SK-N-SH (cell line): ENCODE measurements at regions not wholly inside any gene's neighbourhood (a gene's known extent, or its start where the extent isn't known, plus 50 kb on each side); places are given as distances from the start of the nearest gene placed in this dataset.

ENCODE experiments used
- CTCF ChIA-PET: fragments of 300-600, 350-600 bp; formaldehyde crosslinking; extraction: SDS; loops from one replicate; lab custom pipeline; 2021; lab: Yijun Ruan, JAX
- POLR2A ChIA-PET: fragments of 350-600 bp; sonication (Branson Sonifier 250); formaldehyde crosslinking; extraction: SDS; loops from one replicate; lab custom pipeline; 2020; ENCODE audit warnings: antibody characterized with exemption, inconsistent platforms; lab: Yijun Ruan, JAX
- DNase-seq: peaks from one replicate; pipeline ENCODE4 v3.0.0; 2012
- H2AFZ ChIP-seq: fragments of 200-600 bp; sonication (generic); 2 replicates; pipeline ENCODE4 v1.8.1; 2016; ENCODE audit warnings: antibody characterized with exemption, mild to moderate bottlenecking, low read depth
- H3F3A ChIP-seq: fragments of 200-600 bp; sonication (generic); replicated peaks from 2 replicates; pipeline ENCODE3; 2016; ENCODE audit warnings: antibody characterized with exemption, mild to moderate bottlenecking; ENCODE audit not compliant: insufficient read depth
- H3K27ac ChIP-seq, 2 experiments: fragments of 200-500 bp in 1 of 2; fragments of 200-600 bp in 1 of 2; sonication (Bioruptor generic) in 1 of 2; sonication (generic), shearing (Covaris generic) in 1 of 2; 2 replicates each; pipeline versions ENCODE4 v1.5.1 to v1.6.1; 2014 to 2016; ENCODE audit warnings: low read depth in 2 of 2, inconsistent platforms in 1 of 2, low read length in 1 of 2, mild to moderate bottlenecking in 1 of 2, mixed read lengths in 1 of 2
- H3K27me3 ChIP-seq: fragments of 200-600 bp; sonication (generic), shearing (Covaris generic); 2 replicates; pipeline ENCODE4 v1.6.1; 2016; ENCODE audit warnings: mixed run types; ENCODE audit not compliant: insufficient read depth
- H3K36me3 ChIP-seq, 2 experiments: fragments of 200-500 bp in 1 of 2; fragments of 200-600 bp in 1 of 2; sonication (Bioruptor generic) in 1 of 2; sonication (generic) in 1 of 2; replicated peaks in 1 of 2; 2 replicates each; pipeline versions ENCODE3 to v1.5.1; 2014 to 2016; ENCODE audit warnings: low read length in 1 of 2, mild to moderate bottlenecking in 1 of 2; ENCODE audit not compliant: insufficient read depth in 2 of 2, control insufficient read depth in 1 of 2
- H3K4me1 ChIP-seq, 2 experiments: fragments of 200-500 bp in 1 of 2; fragments of 200-600 bp in 1 of 2; sonication (Bioruptor generic) in 1 of 2; sonication (generic), shearing (Covaris generic) in 1 of 2; 2 replicates each; pipeline versions ENCODE4 v1.5.1 to v1.6.1; 2014 to 2016; ENCODE audit warnings: low read depth in 1 of 2, low read length in 1 of 2, mixed run types in 1 of 2; ENCODE audit not compliant: insufficient read depth in 2 of 2, control insufficient read depth in 1 of 2
- H3K4me2 ChIP-seq: fragments of 200-600 bp; sonication (generic), shearing (Covaris generic); 2 replicates; pipeline ENCODE4 v1.6.1; 2017; ENCODE audit warnings: mixed run types
- H3K4me3 ChIP-seq, 2 experiments: fragments of 200-500 bp in 1 of 2; fragments of 200-600 bp in 1 of 2; sonication (Bioruptor generic) in 1 of 2; sonication (generic), shearing (Covaris generic) in 1 of 2; 2 replicates each; pipeline versions ENCODE4 v1.5.1 to v1.8.1; 2014 to 2016; ENCODE audit warnings: low read depth in 2 of 2, inconsistent platforms in 1 of 2, low read length in 1 of 2, mild to moderate bottlenecking in 1 of 2, mixed read lengths in 1 of 2, moderate library complexity in 1 of 2
- H3K79me2 ChIP-seq: fragments of 200-600 bp; sonication (generic); 2 replicates; pipeline ENCODE4 v1.8.1; 2017; ENCODE audit warnings: mild to moderate bottlenecking; ENCODE audit not compliant: insufficient read depth
- H3K9ac ChIP-seq: fragments of 200-600 bp; sonication (generic); 2 replicates; pipeline ENCODE4 v1.6.1; 2017; ENCODE audit warnings: mixed run types
- H3K9me2 ChIP-seq: fragments of 200-600 bp; sonication (generic); 2 replicates; pipeline ENCODE4 v1.6.1; 2017; ENCODE audit warnings: mixed run types
- H3K9me3 ChIP-seq: fragments of 200-600 bp; sonication (generic); 2 replicates; pipeline ENCODE4 v1.6.1; 2017; ENCODE audit warnings: mixed run types, mild to moderate bottlenecking, moderate library complexity
- H4K20me1 ChIP-seq: fragments of 200-600 bp; sonication (generic); 2 replicates; pipeline ENCODE4 v1.6.1; 2017; ENCODE audit warnings: mild to moderate bottlenecking, mixed run types; ENCODE audit not compliant: insufficient read depth
- CTCF ChIP-seq: fragments of 200-600 bp; sonication (generic); IDR thresholded peaks from 2 replicates; pipeline ENCODE4 v1.6.1; 2017; ENCODE audit warnings: antibody characterized with exemption, mild to moderate bottlenecking, moderate library complexity
- FOSL2 ChIP-seq: IDR thresholded peaks from 2 replicates; pipeline ENCODE4 v1.4.0; 2012; ENCODE audit warnings: low read depth, mild to moderate bottlenecking, moderate library complexity, borderline replicate concordance
- FOXJ3 ChIP-seq: sonication (generic); formaldehyde crosslinking; IDR thresholded peaks from 2 replicates; pipeline ENCODE4 v1.5.1; 2020; ENCODE audit warnings: mild to moderate bottlenecking, missing genetic modification reagents
- FOXM1 ChIP-seq: IDR thresholded peaks from 2 replicates; pipeline ENCODE4 v1.4.0; 2012; ENCODE audit warnings: low read depth, mild to moderate bottlenecking
- GABPA ChIP-seq: IDR thresholded peaks from 2 replicates; pipeline ENCODE4 v1.4.0; 2012; ENCODE audit warnings: low read depth, mild to moderate bottlenecking
- GATA2 ChIP-seq: sonication (generic); formaldehyde crosslinking; IDR thresholded peaks from 2 replicates; pipeline ENCODE4 v1.5.0; 2020; ENCODE audit warnings: mild to moderate bottlenecking, missing genetic modification reagents
- JUND ChIP-seq: IDR thresholded peaks from 2 replicates; pipeline ENCODE4 v1.4.0; 2012
- MXI1 ChIP-seq: IDR thresholded peaks from 2 replicates; pipeline ENCODE4 v1.6.1; 2012; ENCODE audit warnings: mild to moderate bottlenecking, low read depth, low read length, improper control_type of control experiment
- PBX3 ChIP-seq: IDR thresholded peaks from 2 replicates; pipeline ENCODE4; 2012
- POLR2AphosphoS5 ChIP-seq: IDR thresholded peaks from 2 replicates; pipeline ENCODE4 v1.6.1; 2012; ENCODE audit warnings: low read depth, low read length
- RAD21 ChIP-seq: IDR thresholded peaks from 2 replicates; pipeline ENCODE4 v1.6.1; 2012; ENCODE audit warnings: mild to moderate bottlenecking, low read length
- RCOR1 ChIP-seq: fragments of 150-350 bp; IDR thresholded peaks from 2 replicates; pipeline ENCODE4 v1.6.1; 2017; ENCODE audit warnings: antibody characterized with exemption, low read length
- RXRA ChIP-seq: IDR thresholded peaks from 2 replicates; pipeline ENCODE4 v1.4.0; 2012; ENCODE audit warnings: low read depth, mild to moderate bottlenecking, borderline replicate concordance
- SIN3A ChIP-seq: IDR thresholded peaks from 2 replicates; pipeline ENCODE4 v1.6.1; 2012; ENCODE audit warnings: low read depth, mild to moderate bottlenecking, low read length, moderate library complexity, borderline replicate concordance
- SMC3 ChIP-seq: IDR thresholded peaks from 2 replicates; pipeline ENCODE4 v1.6.1; 2012; ENCODE audit warnings: low read depth, low read length, improper control_type of control experiment
- TAF1 ChIP-seq: IDR thresholded peaks from 2 replicates; pipeline ENCODE4 v1.6.1; 2012; ENCODE audit warnings: low read depth, mild to moderate bottlenecking, low read length, moderate library complexity, borderline replicate concordance
- TEAD4 ChIP-seq: IDR thresholded peaks from 2 replicates; pipeline ENCODE4 v1.4.0; 2012; ENCODE audit warnings: mild to moderate bottlenecking, borderline replicate concordance; ENCODE audit not compliant: insufficient read depth
- USF2 ChIP-seq: fragments of 150-350 bp; IDR thresholded peaks from 2 replicates; pipeline ENCODE4 v1.6.1; 2017; ENCODE audit warnings: antibody characterized with exemption, low read length, low read depth, borderline replicate concordance
- ZBTB33 ChIP-seq: IDR thresholded peaks from 2 replicates; pipeline ENCODE4 v1.4.0; 2012; ENCODE audit warnings: low read depth, borderline replicate concordance
- WGBS: methylation state at CpG from one replicate; pipeline ENCODE4 v1.1.6; 2017; ENCODE audit warnings: low lambda C conversion rate; 5-methylcytosine and 5-hydroxymethylcytosine counted together
- TF ChIP-seq, protein P1 (sequence below): IDR thresholded peaks from 2 replicates; pipeline ENCODE4 v1.4.0; 2012; ENCODE audit warnings: low read depth, borderline replicate concordance

DNA sequence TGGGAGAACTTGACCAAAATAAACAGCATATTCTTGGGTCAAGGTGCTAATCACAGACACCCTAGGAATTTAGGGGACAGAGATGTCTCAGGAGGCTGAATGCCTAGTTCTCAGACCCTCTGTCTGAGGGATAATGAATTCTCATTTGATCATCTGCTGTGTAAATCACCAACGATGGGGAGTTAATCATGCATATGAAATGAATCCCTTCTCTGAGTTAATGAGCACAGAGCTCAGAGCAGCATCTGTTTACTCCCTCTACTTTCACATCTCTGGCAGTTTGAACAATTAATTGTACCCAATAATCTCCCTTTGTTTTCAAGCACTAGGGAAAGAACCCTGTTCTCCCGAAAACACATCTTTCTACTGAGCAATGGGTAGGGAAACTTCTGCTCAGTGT, 129.4 kb upstream of the SRRM4 start (continued):
- TF ChIP-seq FOSL2 = no peak
- no peak for TF ChIP-seq POLR2AphosphoS5
- TF ChIP-seq SMC3 = no peak
- no peak for TF ChIP-seq CTCF
- TF ChIP-seq JUND = no peak
- TF ChIP-seq TEAD4 = no peak
- no peak for TF ChIP-seq USF2
- TF ChIP-seq RCOR1 = no peak

DNA sequence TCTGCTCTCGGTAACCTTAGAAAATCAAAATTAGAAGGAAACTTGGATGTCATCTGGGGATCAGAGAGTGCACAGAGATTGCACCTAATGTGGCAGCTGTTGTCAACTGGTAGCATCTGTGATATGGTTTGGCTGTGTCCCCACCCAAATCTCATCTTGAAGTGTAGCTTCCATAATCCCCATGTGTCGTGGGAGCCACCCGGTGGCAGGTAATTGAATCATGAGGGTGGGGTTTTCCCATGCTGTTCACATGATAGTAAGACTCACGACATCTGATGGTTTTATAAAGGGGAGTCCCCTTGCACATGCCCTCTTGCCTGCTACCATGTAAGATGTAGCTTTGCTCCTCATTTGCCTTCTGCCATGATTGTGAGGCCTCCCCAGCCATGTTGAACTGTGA, 127.7 kb upstream of the SRRM4 start:
- H3K79me2 ChIP-seq = no peaks in the 10 kb centered on the region
- H3K27me3 ChIP-seq = no peaks in the 10 kb centered on the region
- no peak overlapping the region for H2AFZ ChIP-seq
- no peaks in the 10 kb centered on the region for H3K9me3 ChIP-seq
- no peaks in the 10 kb centered on the region for H4K20me1 ChIP-seq
- H3K9me2 ChIP-seq = no peaks in the 10 kb centered on the region
- no peak overlapping the region for H3K4me2 ChIP-seq
- H3K9ac ChIP-seq = no peak overlapping the region
- 26% methylated on average over 4 of the region's 4 CpGs for WGBS
- ChIA-PET POLR2A (no interaction called here), CTCF (interaction anchor here (0.6 to 2.1 kb wide), 14 partner anchors 11 to 526 kb away, joined by 3 to 7 read pairs (median 3); no protein-coding TSS in a partner anchor)
- H3K27ac ChIP-seq = no peak overlapping the region
- no peak overlapping the region for H3K4me3 ChIP-seq
- H3K4me1 ChIP-seq = no peaks in the 10 kb centered on the region
- H3F3A ChIP-seq = no peaks in the 10 kb centered on the region
- no peak for DNase-seq
- TF ChIP-seq, protein P1, sequence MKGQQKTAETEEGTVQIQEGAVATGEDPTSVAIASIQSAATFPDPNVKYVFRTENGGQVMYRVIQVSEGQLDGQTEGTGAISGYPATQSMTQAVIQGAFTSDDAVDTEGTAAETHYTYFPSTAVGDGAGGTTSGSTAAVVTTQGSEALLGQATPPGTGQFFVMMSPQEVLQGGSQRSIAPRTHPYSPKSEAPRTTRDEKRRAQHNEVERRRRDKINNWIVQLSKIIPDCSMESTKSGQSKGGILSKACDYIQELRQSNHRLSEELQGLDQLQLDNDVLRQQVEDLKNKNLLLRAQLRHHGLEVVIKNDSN = no peak
- no peak for TF ChIP-seq FOXJ3 (CRISPR knock-in tag)
- no peak for TF ChIP-seq GABPA
- TF ChIP-seq RAD21 = peak; percentile 60
- no peak for TF ChIP-seq MXI1
- TF ChIP-seq SMC3 = peak; percentile 31; the same call in 1 of the 2 replicates
- H3K36me3 ChIP-seq = no peaks in the 10 kb centered on the region

GRCh38 chr12:118855858-118856257, 125.5 kb upstream of the SRRM4 start:
- no peak overlapping the region for H3K4me2 ChIP-seq
- H3K9ac ChIP-seq = no peak overlapping the region
- DNase-seq = no peak
- no peaks in the 10 kb centered on the region for H3K4me1 ChIP-seq
- H3K79me2 ChIP-seq = no peaks in the 10 kb centered on the region
- no peaks in the 10 kb centered on the region for H3K9me3 ChIP-seq
- no peak overlapping the region for H3K27ac ChIP-seq
- no peak overlapping the region for H3K4me3 ChIP-seq
- POLR2A ChIA-PET = no interaction called here
- H4K20me1 ChIP-seq = no peaks in the 10 kb centered on the region
- no peaks in the 10 kb centered on the region for H3K27me3 ChIP-seq
- H3F3A ChIP-seq = no peaks in the 10 kb centered on the region
- CTCF ChIA-PET = interaction anchor here (1.0 kb wide), 1 partner anchor 357 kb away, joined by 3 read pairs; no protein-coding TSS in a partner anchor
- no peak overlapping the region for H2AFZ ChIP-seq
- H3K36me3 ChIP-seq = no peaks in the 10 kb centered on the region
- 42% methylated on average over 2 of the region's 2 CpGs for WGBS
- H3K9me2 ChIP-seq = no peaks in the 10 kb centered on the region
- TF ChIP-seq GATA2 (CRISPR knock-in tag) (no peak), MXI1 (no peak), ZBTB33 (no peak), PBX3 (no peak), TAF1 (no peak), FOXJ3 (CRISPR knock-in tag) (no peak), RXRA (no peak), FOXM1 (no peak), SIN3A (no peak), GABPA (no peak), TEAD4 (no peak)
